ENCODE measurements at regions not wholly inside any gene's neighbourhood (a gene's known extent, or its start where the extent isn't known, plus 50 kb on each side); places are given as distances from the start of the nearest gene placed in this dataset.

GRCh38 chr5:71905834-71906711 is 187.0 kb downstream of the CARTPT start:
- Mint-ChIP-seq H3K4me3 (no peak overlapping the region), H3K4me1 (no peaks in the 10 kb centered on the region), H3K27me3 (peaks cover 4 to 33% (median 11%) of the 10 kb centered on the region in 5 donors), H3K27ac (no peak overlapping the region), H3K9me3 (peaks cover 0 to 6% (median 0%) of the 10 kb centered on the region in 9 donors), H3K36me3 (no peaks in the 10 kb centered on the region)
- POLR2A ChIA-PET = no interaction called here
- DNase-seq (no peak), ATAC-seq (no peak)

GRCh38 chr5:71907001-71907588 is 188.0 kb downstream of the CARTPT start:
- H3K4me1 Mint-ChIP-seq = no peaks in the 10 kb centered on the region
- H3K36me3 Mint-ChIP-seq = no peaks in the 10 kb centered on the region
- ATAC-seq = no peak
- peaks cover 4 to 28% (median 8%) of the 10 kb centered on the region in 5 donors for H3K27me3 Mint-ChIP-seq
- POLR2A ChIA-PET = no interaction called here
- no peak for DNase-seq
- H3K9me3 Mint-ChIP-seq = peaks cover 0 to 9% (median 0%) of the 10 kb centered on the region in 9 donors
- H3K4me3 Mint-ChIP-seq = no peak overlapping the region
- H3K27ac Mint-ChIP-seq = no peak overlapping the region

- Mint-ChIP-seq H3K4me1 (no peaks in the 10 kb centered on the region), H3K9me3 (peaks cover 0 to 9% (median 0%) of the 10 kb centered on the region in 9 donors), H3K4me3 (no peak overlapping the region), H3K27me3 (peaks cover 2 to 22% (median 4%) of the 10 kb centered on the region in 5 donors), H3K36me3 (no peaks in the 10 kb centered on the region), H3K27ac (no peak overlapping the region)
- no peak for DNase-seq
- POLR2A ChIA-PET = no interaction called here
- no peak for ATAC-seq
These were observed 188.6 kb downstream of the CARTPT start for GRCh38 chr5:71907608-71908145.

GRCh38 chr5:71910741-71911140 is 191.7 kb downstream of the CARTPT start:
- no peak overlapping the region for H3K27ac Mint-ChIP-seq
- POLR2A ChIA-PET = no interaction called here
- H3K9me3 Mint-ChIP-seq = peaks cover 0 to 6% (median 0%) of the 10 kb centered on the region in 9 donors
- H3K4me1 Mint-ChIP-seq = no peaks in the 10 kb centered on the region
- no peak for ATAC-seq
- no peak overlapping the region for H3K4me3 Mint-ChIP-seq
- peaks cover 2 to 15% (median 7%) of the 10 kb centered on the region in 5 donors for H3K27me3 Mint-ChIP-seq
- no peaks in the 10 kb centered on the region for H3K36me3 Mint-ChIP-seq
- no peak for DNase-seq

- POLR2A ChIA-PET = no interaction called here
- Mint-ChIP-seq H3K4me1 (no peaks in the 10 kb centered on the region), H3K9me3 (peaks cover 0 to 12% (median 4%) of the 10 kb centered on the region in 9 donors), H3K4me3 (no peak overlapping the region), H3K27me3 (peaks cover 2 to 26% (median 10%) of the 10 kb centered on the region in 5 donors), H3K27ac (no peak overlapping the region), H3K36me3 (no peaks in the 10 kb centered on the region)
- ATAC-seq (no peak), DNase-seq (no peak)
These were observed 192.9 kb downstream of the CARTPT start for GRCh38 chr5:71912021-71912420.

DNA sequence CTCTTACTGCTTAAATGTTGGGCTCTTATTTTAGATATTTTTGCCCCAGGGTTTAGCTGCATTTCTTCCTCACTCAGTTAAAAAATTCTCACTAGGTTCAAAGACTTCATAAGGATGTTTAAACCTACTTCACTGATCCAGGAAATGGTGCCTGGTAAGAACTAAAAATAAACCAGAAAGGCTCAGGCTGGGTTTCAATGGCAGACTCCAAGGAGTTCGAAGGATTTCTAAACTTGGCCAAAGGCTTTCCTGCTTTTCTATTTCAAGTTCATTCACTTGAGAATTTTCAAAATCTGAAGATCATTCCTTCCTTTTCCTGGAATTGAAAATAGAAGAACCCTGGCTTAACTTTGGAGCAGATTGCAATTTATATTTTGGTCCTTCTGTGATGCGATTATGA is 193.0 kb upstream of the MAP1B start:
- H3K27me3 Mint-ChIP-seq = peaks cover 5 to 18% (median 10%) of the 10 kb centered on the region in 5 donors

GRCh38 chr5:71922584-71923106 is 184.6 kb upstream of the MAP1B start:
- H3K4me3 Mint-ChIP-seq = no peak overlapping the region
- DNase-seq (no peak), ATAC-seq (no peak)
- H3K27me3 Mint-ChIP-seq = peaks cover 4 to 28% (median 8%) of the 10 kb centered on the region in 5 donors
- no peaks in the 10 kb centered on the region for H3K4me1 Mint-ChIP-seq
- peaks cover 0 to 7% (median 0%) of the 10 kb centered on the region in 3 donors for H3K36me3 Mint-ChIP-seq
- H3K27ac Mint-ChIP-seq = no peak overlapping the region
- peaks cover 2 to 18% (median 11%) of the 10 kb centered on the region in 9 donors for H3K9me3 Mint-ChIP-seq
- POLR2A ChIA-PET = no interaction called here

More for the DNA sequence above, 193.0 kb upstream of the MAP1B start:
- POLR2A ChIA-PET = no interaction called here
- no peaks in the 10 kb centered on the region for H3K4me1 Mint-ChIP-seq
- DNase-seq (no peak), ATAC-seq (no peak)
- H3K9me3 Mint-ChIP-seq = peaks cover 6 to 24% (median 12%) of the 10 kb centered on the region in 9 donors
- no peak overlapping the region for H3K4me3 Mint-ChIP-seq
- no peak overlapping the region for H3K27ac Mint-ChIP-seq
- H3K36me3 Mint-ChIP-seq = no peaks in the 10 kb centered on the region

DNA sequence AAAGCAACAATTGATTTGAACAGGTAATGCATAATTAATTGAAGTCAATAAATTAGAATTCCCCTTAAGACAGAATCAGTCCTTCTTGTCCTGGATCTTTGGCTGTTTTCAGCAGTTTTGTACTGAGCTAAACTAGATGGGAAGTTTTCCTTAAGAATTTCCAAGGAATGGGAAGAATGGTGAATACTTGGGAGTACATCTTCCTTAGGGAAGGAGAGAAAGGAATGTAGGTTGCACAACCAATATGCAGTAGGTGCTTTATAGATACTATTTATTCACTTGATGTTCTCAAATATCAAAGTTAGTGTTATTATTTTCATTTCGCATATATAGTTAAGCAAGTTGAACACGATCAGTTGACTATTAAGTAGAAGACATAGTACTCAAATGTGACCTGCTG is 183.5 kb upstream of the MAP1B start:
- Mint-ChIP-seq H3K27ac (no peak overlapping the region), H3K4me3 (no peak overlapping the region), H3K9me3 (peaks cover 0 to 19% (median 11%) of the 10 kb centered on the region in 9 donors), H3K36me3 (peaks cover 0 to 10% (median 0%) of the 10 kb centered on the region in 3 donors), H3K27me3 (peaks cover 3 to 33% (median 8%) of the 10 kb centered on the region in 5 donors), H3K4me1 (no peaks in the 10 kb centered on the region)
- ATAC-seq = no peak
- POLR2A ChIA-PET = no interaction called here
- no peak for DNase-seq

GRCh38 chr5:71924325-71924724 is 182.9 kb upstream of the MAP1B start:
- Mint-ChIP-seq H3K9me3 (peaks cover 0 to 19% (median 11%) of the 10 kb centered on the region in 9 donors), H3K27me3 (peaks cover 3 to 33% (median 8%) of the 10 kb centered on the region in 5 donors)

DNA sequence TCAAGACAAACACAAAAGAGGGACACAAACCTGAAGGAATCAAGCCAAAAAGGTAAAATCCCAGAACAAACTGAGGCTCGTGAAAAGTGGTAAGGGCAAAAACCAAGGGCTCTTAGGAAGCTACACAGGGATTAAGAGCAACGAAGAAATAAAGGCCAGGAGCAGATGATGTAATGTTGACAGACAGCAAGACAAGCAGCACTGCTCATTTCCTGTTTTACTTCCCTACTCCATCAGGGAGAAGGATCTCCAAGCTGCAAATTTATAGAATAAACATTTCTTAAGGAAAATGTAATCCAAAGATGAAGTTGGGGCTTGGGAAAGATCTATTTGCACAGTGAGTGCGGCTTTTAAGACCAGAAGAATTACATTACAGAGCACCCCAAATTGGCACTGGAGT is 182.3 kb upstream of the MAP1B start:
- Mint-ChIP-seq H3K36me3 (peaks cover 0 to 10% (median 0%) of the 10 kb centered on the region in 3 donors), H3K27me3 (peaks cover 3 to 33% (median 10%) of the 10 kb centered on the region in 5 donors), H3K4me1 (no peaks in the 10 kb centered on the region), H3K27ac (no peak overlapping the region), H3K9me3 (peaks cover 0 to 19% (median 11%) of the 10 kb centered on the region in 9 donors), H3K4me3 (no peak overlapping the region)
- DNase-seq (no peak), ATAC-seq (no peak)
- POLR2A ChIA-PET = no interaction called here

More at GRCh38 chr5:71924325-71924724, 182.9 kb upstream of the MAP1B start:
- Mint-ChIP-seq H3K4me3 (no peak overlapping the region), H3K27ac (no peak overlapping the region), H3K36me3 (peaks cover 0 to 10% (median 0%) of the 10 kb centered on the region in 3 donors), H3K4me1 (no peaks in the 10 kb centered on the region)
- POLR2A ChIA-PET = no interaction called here
- DNase-seq = no peak
- no peak for ATAC-seq

GRCh38 chr5:71925608-71926091 is 181.6 kb upstream of the MAP1B start:
- DNase-seq = no peak
- peaks cover 0 to 10% (median 0%) of the 10 kb centered on the region in 3 donors for H3K36me3 Mint-ChIP-seq
- ATAC-seq = no peak
- H3K27ac Mint-ChIP-seq = no peak overlapping the region
- H3K4me3 Mint-ChIP-seq = no peak overlapping the region
- POLR2A ChIA-PET = no interaction called here
- H3K9me3 Mint-ChIP-seq = peaks cover 0 to 18% (median 11%) of the 10 kb centered on the region in 9 donors
- no peaks in the 10 kb centered on the region for H3K4me1 Mint-ChIP-seq
- peaks cover 3 to 33% (median 10%) of the 10 kb centered on the region in 5 donors for H3K27me3 Mint-ChIP-seq

DNA sequence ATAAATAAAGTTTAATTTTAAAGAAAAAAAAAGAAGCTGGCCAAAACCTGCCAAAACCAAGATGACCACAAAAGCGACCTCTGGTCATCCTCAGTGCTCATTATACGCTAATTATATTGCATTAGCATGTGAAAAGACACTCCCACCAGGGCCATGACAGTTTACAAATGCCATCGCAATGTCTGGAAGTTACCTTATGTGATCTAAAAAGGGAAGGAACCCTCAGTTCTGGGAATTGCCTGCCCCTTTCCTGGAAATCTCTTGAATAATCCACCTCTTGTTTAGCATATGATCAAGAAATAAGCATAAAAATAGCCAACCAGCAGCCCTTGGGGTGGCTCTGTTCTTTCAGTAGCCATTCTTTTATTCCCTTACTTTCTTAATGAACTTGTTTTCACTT is 178.3 kb upstream of the MAP1B start:
- H3K27me3 Mint-ChIP-seq = peaks cover 0 to 41% (median 13%) of the 10 kb centered on the region in 5 donors
- DNase-seq (no peak), ATAC-seq (no peak)
- peaks cover 0 to 15% (median 9%) of the 10 kb centered on the region in 9 donors for H3K9me3 Mint-ChIP-seq
- no peak overlapping the region for H3K4me3 Mint-ChIP-seq
- peaks cover 0 to 10% (median 0%) of the 10 kb centered on the region in 3 donors for H3K36me3 Mint-ChIP-seq
- no peak overlapping the region for H3K27ac Mint-ChIP-seq
- H3K4me1 Mint-ChIP-seq = peaks cover 0 to 5% (median 0%) of the 10 kb centered on the region in 4 donors
- POLR2A ChIA-PET = no interaction called here

Data from naive thymus-derived CD8-positive, alpha-beta T cell (primary cell).